ENCODE measurements at regions not wholly inside any gene's neighbourhood (a gene's known extent, or its start where the extent isn't known, plus 50 kb on each side); places are given as distances from the start of the nearest gene placed in this dataset.

- Mint-ChIP-seq H3K36me3 (peaks cover 2% of the 10 kb centered on the region), H3K4me1 (peaks cover 5 to 8% (median 6%) of the 10 kb centered on the region in 3 donors), H3K27ac (no peak overlapping the region), H3K9me3 (no peaks in the 10 kb centered on the region), H3K4me3 (peak overlapping the region in 1 of 4 donors; percentile 46), H3K27me3 (peaks cover 3% of the 10 kb centered on the region)
Observed at GRCh38 chr4:26081795-26082498, 167.9 kb downstream of the SMIM20 start.

GRCh38 chr4:26082565-26082964 is 168.5 kb downstream of the SMIM20 start:
- Mint-ChIP-seq H3K4me3 (no peak overlapping the region), H3K9me3 (no peaks in the 10 kb centered on the region), H3K4me1 (peaks cover 5 to 9% (median 6%) of the 10 kb centered on the region in 3 donors), H3K27ac (no peak overlapping the region), H3K36me3 (peaks cover 2% of the 10 kb centered on the region), H3K27me3 (peaks cover 3% of the 10 kb centered on the region)

- peaks cover 2% of the 10 kb centered on the region for H3K36me3 Mint-ChIP-seq
- no peak overlapping the region for H3K27ac Mint-ChIP-seq
- H3K4me3 Mint-ChIP-seq, result no peak overlapping the region
- H3K27me3 Mint-ChIP-seq, result peaks cover 5% of the 10 kb centered on the region
- H3K4me1 Mint-ChIP-seq, result peaks cover 17 to 22% (median 18%) of the 10 kb centered on the region in 3 donors
- H3K9me3 Mint-ChIP-seq, result no peaks in the 10 kb centered on the region
Observed at GRCh38 chr4:26083987-26084386, 170.0 kb downstream of the SMIM20 start.

GRCh38 chr4:26084414-26084813 is 170.4 kb downstream of the SMIM20 start:
- Mint-ChIP-seq H3K27ac (no peak overlapping the region), H3K27me3 (peaks cover 5% of the 10 kb centered on the region), H3K36me3 (peaks cover 2% of the 10 kb centered on the region), H3K4me1 (peaks cover 17 to 22% (median 18%) of the 10 kb centered on the region in 3 donors), H3K4me3 (no peak overlapping the region), H3K9me3 (no peaks in the 10 kb centered on the region)

GRCh38 chr4:26085551-26085950 is 171.5 kb downstream of the SMIM20 start:
- Mint-ChIP-seq H3K27me3 (peaks cover 4% of the 10 kb centered on the region), H3K4me3 (no peak overlapping the region), H3K4me1 (peaks cover 17 to 22% (median 18%) of the 10 kb centered on the region in 3 donors), H3K27ac (no peak overlapping the region), H3K9me3 (peaks cover 3 to 10% (median 5%) of the 10 kb centered on the region in 3 donors), H3K36me3 (peaks cover 5% of the 10 kb centered on the region)

GRCh38 chr4:26086621-26087441 is 172.8 kb downstream of the SMIM20 start:
- Mint-ChIP-seq H3K36me3 (peaks cover 5% of the 10 kb centered on the region), H3K4me1 (peaks cover 15 to 17% (median 16%) of the 10 kb centered on the region in 3 donors)

GRCh38 chr4:26088433-26088928 is 174.5 kb downstream of the SMIM20 start:
- peaks cover 5% of the 10 kb centered on the region for H3K36me3 Mint-ChIP-seq
- H3K27me3 Mint-ChIP-seq, result peaks cover 2% of the 10 kb centered on the region
- H3K9me3 Mint-ChIP-seq, result peaks cover 6 to 20% (median 12%) of the 10 kb centered on the region in 3 donors
- H3K4me3 Mint-ChIP-seq, result peak overlapping the region in 2 of 4 donors; percentile 24
- peaks cover 12 to 16% (median 15%) of the 10 kb centered on the region in 3 donors for H3K4me1 Mint-ChIP-seq
- H3K27ac Mint-ChIP-seq, result no peak overlapping the region

More at GRCh38 chr4:26086621-26087441, 172.8 kb downstream of the SMIM20 start:
- Mint-ChIP-seq H3K9me3 (peaks cover 6 to 20% (median 12%) of the 10 kb centered on the region in 3 donors), H3K27me3 (peaks cover 2% of the 10 kb centered on the region), H3K27ac (no peak overlapping the region), H3K4me3 (no peak overlapping the region)

GRCh38 chr4:26093551-26093950 is 179.5 kb downstream of the SMIM20 start:
- Mint-ChIP-seq H3K4me1 (peaks cover 3 to 4% (median 3%) of the 10 kb centered on the region in 3 donors), H3K27me3 (no peaks in the 10 kb centered on the region), H3K36me3 (peaks cover 4% of the 10 kb centered on the region), H3K4me3 (no peak overlapping the region), H3K9me3 (peaks cover 12 to 39% (median 26%) of the 10 kb centered on the region in 3 donors), H3K27ac (no peak overlapping the region)

- Mint-ChIP-seq H3K27ac (no peak overlapping the region), H3K36me3 (peaks cover 4% of the 10 kb centered on the region), H3K9me3 (peaks cover 12 to 43% (median 29%) of the 10 kb centered on the region in 3 donors), H3K4me3 (no peak overlapping the region), H3K27me3 (no peaks in the 10 kb centered on the region), H3K4me1 (no peaks in the 10 kb centered on the region)
Observed at GRCh38 chr4:26094076-26094475, 180.1 kb downstream of the SMIM20 start.

- H3K4me1 Mint-ChIP-seq, result no peaks in the 10 kb centered on the region
- peaks cover 2% of the 10 kb centered on the region for H3K36me3 Mint-ChIP-seq
- peaks cover 15 to 48% (median 32%) of the 10 kb centered on the region in 3 donors for H3K9me3 Mint-ChIP-seq
- H3K27ac Mint-ChIP-seq, result peak overlapping the region in 1 of 3 donors; percentile 72
- H3K4me3 Mint-ChIP-seq, result no peak overlapping the region
- no peaks in the 10 kb centered on the region for H3K27me3 Mint-ChIP-seq
Observed at GRCh38 chr4:26094911-26095310, 180.9 kb downstream of the SMIM20 start.

GRCh38 chr4:26099967-26100366 is 185.9 kb downstream of the SMIM20 start:
- no peaks in the 10 kb centered on the region for H3K36me3 Mint-ChIP-seq
- peaks cover 9 to 34% (median 22%) of the 10 kb centered on the region in 3 donors for H3K9me3 Mint-ChIP-seq
- H3K27ac Mint-ChIP-seq, result no peak overlapping the region
- no peaks in the 10 kb centered on the region for H3K27me3 Mint-ChIP-seq
- no peaks in the 10 kb centered on the region for H3K4me1 Mint-ChIP-seq
- H3K4me3 Mint-ChIP-seq, result no peak overlapping the region

GRCh38 chr4:26101011-26101410 is 187.0 kb downstream of the SMIM20 start:
- no peak overlapping the region for H3K4me3 Mint-ChIP-seq
- H3K4me1 Mint-ChIP-seq, result no peaks in the 10 kb centered on the region
- H3K27me3 Mint-ChIP-seq, result no peaks in the 10 kb centered on the region
- H3K9me3 Mint-ChIP-seq, result peaks cover 9 to 30% (median 22%) of the 10 kb centered on the region in 3 donors
- no peaks in the 10 kb centered on the region for H3K36me3 Mint-ChIP-seq
- no peak overlapping the region for H3K27ac Mint-ChIP-seq

GRCh38 chr4:26104056-26104685 is 190.2 kb downstream of the SMIM20 start:
- H3K4me1 Mint-ChIP-seq, result no peaks in the 10 kb centered on the region
- H3K4me3 Mint-ChIP-seq, result no peak overlapping the region
- no peaks in the 10 kb centered on the region for H3K27me3 Mint-ChIP-seq
- no peak overlapping the region for H3K27ac Mint-ChIP-seq
- no peaks in the 10 kb centered on the region for H3K36me3 Mint-ChIP-seq
- H3K9me3 Mint-ChIP-seq, result peaks cover 4 to 11% (median 5%) of the 10 kb centered on the region in 3 donors

- no peak overlapping the region for H3K4me3 Mint-ChIP-seq
- H3K4me1 Mint-ChIP-seq, result no peaks in the 10 kb centered on the region
- no peaks in the 10 kb centered on the region for H3K27me3 Mint-ChIP-seq
- H3K36me3 Mint-ChIP-seq, result no peaks in the 10 kb centered on the region
- H3K27ac Mint-ChIP-seq, result no peak overlapping the region
- H3K9me3 Mint-ChIP-seq, result no peaks in the 10 kb centered on the region
Observed at GRCh38 chr4:26105337-26105736, 191.3 kb downstream of the SMIM20 start.

Data from IgD-negative memory B cell (primary cell).